ENCODE measurements at regions not wholly inside any gene's neighbourhood (a gene's known extent, or its start where the extent isn't known, plus 50 kb on each side); places are given as distances from the start of the nearest gene placed in this dataset.
A peak's percentile ranks its signal among the peaks of the same experiment; 100 is the strongest.

- TF ChIP-seq CTCF (IDR thresholded peaks at IDR 0.05) (peak in 4 of 5 experiments; percentile 21 to 42 (median 32)), POLR2A (IDR thresholded peaks at IDR 0.05) (no peak), POLR2AphosphoS5 (IDR thresholded peaks at IDR 0.05) (no peak), EP300 (IDR thresholded peaks at IDR 0.05; ENCODE audit: low read depth) (no peak)
These were observed 94.7 kb upstream of the OR4E1 start for GRCh38 chr14:21768116-21768874.
